Mucosa of rectum (tissue), 2 donors: ENCODE measurements at regions not wholly inside any gene's neighbourhood (a gene's known extent, or its start where the extent isn't known, plus 50 kb on each side); places are given as distances from the start of the nearest gene placed in this dataset.
"Not testable (repeated sequence)": the region's sequence is repeated elsewhere in the genome, so short reads cannot be mapped to it uniquely, and the experiment has no call there.

Experiments used
- H3K27ac ChIP-seq, 2 donors: one replicate each; pipeline ENCODE4 v1.7.0; 2013; ENCODE audit warnings: inconsistent platforms in 2 of 2, low read depth in 2 of 2, low read length in 2 of 2
- H3K27me3 ChIP-seq, 2 donors: one replicate each; pipeline ENCODE4 v1.7.0; 2013; ENCODE audit warnings: low read length in 2 of 2; ENCODE audit not compliant: control insufficient read depth in 2 of 2, insufficient read depth in 2 of 2
- H3K36me3 ChIP-seq, 2 donors: one replicate each; pipeline ENCODE4 v1.7.0; 2013; ENCODE audit warnings: low read length in 2 of 2; ENCODE audit not compliant: control insufficient read depth in 2 of 2, insufficient read depth in 2 of 2
- H3K4me1 ChIP-seq, 2 donors: one replicate each; pipeline ENCODE4 v1.7.0; 2013; ENCODE audit warnings: low read length in 2 of 2, mild to moderate bottlenecking in 1 of 2; ENCODE audit not compliant: control insufficient read depth in 2 of 2, insufficient read depth in 2 of 2
- H3K4me3 ChIP-seq, 2 donors: one replicate each; pipeline ENCODE4 v1.7.0; 2013; ENCODE audit warnings: low read length in 2 of 2
- H3K9ac ChIP-seq, 2 donors: one replicate each; pipeline ENCODE4 v1.7.0; 2013; ENCODE audit warnings: low read length in 2 of 2, low read depth in 1 of 2, mild to moderate bottlenecking in 1 of 2
- H3K9me3 ChIP-seq, 2 donors: one replicate each; pipeline ENCODE4 v1.7.0; 2013; ENCODE audit warnings: low read length in 2 of 2; ENCODE audit not compliant: control insufficient read depth in 2 of 2
- donor health status: healthy.
- donor health status: Normal muscosa, but diverticular disease.

DNA sequence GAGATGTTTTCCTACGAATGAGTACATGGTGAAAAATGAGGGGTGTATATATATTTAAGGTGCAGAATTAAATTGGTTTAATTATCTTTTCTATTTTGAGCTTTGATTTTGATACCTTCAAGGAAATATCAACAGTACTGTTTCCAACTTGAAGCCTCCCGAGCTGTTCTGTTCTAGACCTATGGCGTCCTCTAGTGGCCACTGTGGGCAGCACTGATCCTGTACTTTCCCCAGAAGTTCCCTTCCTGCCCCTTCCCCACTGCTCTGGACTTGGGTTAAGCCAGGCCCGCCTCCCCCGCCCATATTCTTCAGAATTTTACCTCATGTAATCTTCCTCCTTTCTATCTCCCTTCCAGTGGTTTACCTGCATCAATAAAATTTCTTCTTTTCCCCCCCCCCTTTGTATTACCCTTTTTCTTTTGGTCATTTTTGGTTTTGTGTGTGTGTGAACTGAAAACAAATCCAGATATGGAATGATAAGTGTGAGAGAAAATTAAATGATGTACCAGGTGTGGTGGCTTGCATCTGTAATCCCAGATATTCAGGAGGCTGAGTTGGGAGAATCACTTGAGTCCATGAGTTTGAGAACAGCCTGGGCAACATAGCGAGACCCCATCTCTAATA, 1643.5 kb downstream of the TP53TG3F start:
- Histone ChIP-seq H3K9ac (no peak overlapping the region), H3K4me3 (no peak overlapping the region), H3K36me3 (no peaks in the 10 kb centered on the region), H3K27ac (no peak overlapping the region), H3K4me1 (no peaks in the 10 kb centered on the region), H3K9me3 (no peaks in the 10 kb centered on the region), H3K27me3 (no peaks in the 10 kb centered on the region)

DNA sequence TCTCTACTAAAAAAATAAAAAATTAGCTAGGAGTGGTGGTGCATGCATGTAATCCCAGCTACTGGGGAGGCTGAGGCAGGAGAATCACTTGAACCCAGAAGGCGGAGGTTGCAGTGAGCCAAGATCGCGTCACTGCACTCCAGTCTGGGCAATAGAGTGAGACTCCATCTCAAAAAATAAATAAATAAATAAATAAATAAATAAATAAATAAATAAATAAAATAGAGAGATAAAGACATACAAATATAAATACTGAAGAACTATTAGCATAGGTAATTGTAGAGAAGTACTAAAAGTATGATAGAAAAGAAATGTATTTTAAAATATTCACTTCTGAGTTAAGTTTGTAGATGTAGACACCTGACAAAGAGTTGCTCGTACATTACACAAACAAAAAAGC, 1652.4 kb downstream of the TP53TG3F start:
- H3K9me3 ChIP-seq, H3K9ac ChIP-seq, H3K4me1 ChIP-seq, H3K36me3 ChIP-seq, H3K4me3 ChIP-seq, H3K27me3 ChIP-seq, H3K27ac ChIP-seq: not testable (repeated sequence)

DNA sequence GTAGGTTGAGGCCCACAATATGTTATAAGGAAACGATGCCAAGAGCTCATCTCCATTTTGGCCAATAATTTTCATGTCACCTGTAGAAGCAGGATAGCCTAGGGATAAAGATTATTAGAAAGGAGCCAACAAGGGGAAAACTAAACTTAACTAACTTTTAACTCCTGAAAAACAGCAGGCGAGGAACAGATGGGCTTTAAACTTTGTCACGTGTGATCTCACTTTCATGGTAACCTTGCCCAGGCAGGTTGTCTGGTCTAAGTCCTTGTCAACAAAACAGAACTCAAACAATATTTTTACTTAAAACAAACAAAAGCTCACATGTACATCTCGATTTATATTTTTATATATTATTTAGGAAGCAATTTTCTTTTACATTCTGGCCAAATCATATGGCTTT, 1672.0 kb downstream of the TP53TG3F start:
- Histone ChIP-seq H3K9me3 (no peaks in the 10 kb centered on the region), H3K36me3 (no peaks in the 10 kb centered on the region), H3K4me3 (no peak overlapping the region), H3K9ac (no peak overlapping the region), H3K27me3 (no peaks in the 10 kb centered on the region), H3K4me1 (no peaks in the 10 kb centered on the region), H3K27ac (no peak overlapping the region)

DNA sequence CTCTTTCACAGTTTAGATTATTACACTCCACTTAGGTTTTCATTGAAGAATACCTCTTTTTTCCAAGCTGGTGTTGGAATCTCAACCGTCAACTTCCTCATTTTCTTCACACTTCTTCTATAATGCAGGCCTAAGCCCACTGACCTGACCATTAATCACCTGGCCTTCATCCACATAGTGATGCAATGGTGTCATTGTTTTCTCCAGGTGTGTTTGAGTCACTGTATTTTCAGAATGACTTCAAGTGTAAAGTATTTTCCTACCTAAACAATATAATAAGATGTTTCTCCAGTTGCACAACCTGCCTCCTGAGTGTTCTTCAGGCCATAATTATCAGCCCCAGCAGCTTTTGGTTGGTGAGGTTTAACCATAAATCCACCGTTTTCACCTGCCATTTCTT, 1675.1 kb downstream of the TP53TG3F start:
- Histone ChIP-seq H3K36me3 (no peaks in the 10 kb centered on the region), H3K4me1 (no peaks in the 10 kb centered on the region), H3K27ac (no peak overlapping the region), H3K4me3 (no peak overlapping the region), H3K9ac (no peak overlapping the region), H3K27me3 (no peaks in the 10 kb centered on the region), H3K9me3 (peaks cover 0 to 6% of the 10 kb centered on the region in 2 donors)

DNA sequence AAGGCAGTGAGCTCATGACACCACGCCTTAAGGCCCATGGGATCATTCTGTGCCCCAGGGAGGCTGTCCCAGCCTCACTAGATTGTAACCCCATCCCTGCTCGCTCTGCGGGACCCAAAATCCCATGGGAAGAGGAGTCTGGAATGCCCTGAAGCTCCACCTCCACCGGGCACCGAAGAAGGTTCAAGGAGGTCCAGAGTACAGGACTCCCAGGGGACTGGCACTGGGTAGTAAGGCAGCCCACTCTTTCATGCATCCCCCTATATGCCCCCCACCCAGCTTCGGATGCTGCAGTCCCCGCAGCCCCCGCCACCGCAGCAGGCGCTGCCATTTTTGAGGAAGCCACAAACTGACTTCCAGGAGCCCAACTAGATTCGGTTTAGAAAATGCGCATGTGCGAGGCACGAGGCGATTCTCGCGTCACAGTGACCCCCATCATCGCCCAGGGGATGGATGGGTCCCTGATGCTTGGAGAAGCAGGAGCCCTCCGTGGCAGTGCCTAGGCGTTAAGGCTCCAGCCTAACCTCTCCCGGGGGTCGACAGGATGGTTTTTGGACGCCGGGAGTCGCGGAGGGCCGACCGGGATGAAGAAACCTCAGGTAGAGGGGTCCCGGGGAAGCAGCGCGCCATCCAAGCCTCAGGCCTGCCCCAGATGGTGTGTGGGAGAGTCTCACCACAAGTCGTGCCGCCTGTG, 1681.0 kb downstream of the TP53TG3F start:
- Histone ChIP-seq H3K36me3 (no peaks in the 10 kb centered on the region), H3K4me1 (no peaks in the 10 kb centered on the region), H3K27me3 (no peaks in the 10 kb centered on the region), H3K4me3 (no peak overlapping the region), H3K27ac (no peak overlapping the region), H3K9ac (no peak overlapping the region), H3K9me3 (peaks cover 5 to 9% of the 10 kb centered on the region in 2 donors)

DNA sequence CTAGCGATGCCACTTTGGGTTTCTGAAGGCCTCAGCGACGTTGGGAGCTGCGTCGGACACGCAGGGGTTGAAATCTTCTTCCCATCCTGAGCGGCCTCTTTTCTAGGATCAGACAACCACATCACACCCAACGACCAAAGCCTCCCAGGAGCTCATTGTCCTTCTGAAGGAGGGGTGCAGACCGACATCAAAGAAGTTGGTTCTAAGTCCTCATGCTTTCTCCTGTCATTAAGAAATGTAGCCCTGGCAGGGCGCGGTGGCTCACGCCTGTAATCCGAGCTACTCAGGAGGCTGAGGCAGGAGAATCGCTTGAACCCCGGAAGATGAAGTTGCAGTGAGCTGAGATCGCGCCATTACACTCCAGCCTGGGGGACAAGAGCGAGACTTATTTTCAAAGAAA, 1681.9 kb downstream of the TP53TG3F start:
- no peak overlapping the region for H3K4me3 ChIP-seq
- H3K4me1 ChIP-seq = no peaks in the 10 kb centered on the region
- no peaks in the 10 kb centered on the region for H3K36me3 ChIP-seq
- H3K9ac ChIP-seq = no peak overlapping the region
- peaks cover 5 to 9% of the 10 kb centered on the region in 2 donors for H3K9me3 ChIP-seq
- no peak overlapping the region for H3K27ac ChIP-seq
- H3K27me3 ChIP-seq = no peaks in the 10 kb centered on the region

DNA sequence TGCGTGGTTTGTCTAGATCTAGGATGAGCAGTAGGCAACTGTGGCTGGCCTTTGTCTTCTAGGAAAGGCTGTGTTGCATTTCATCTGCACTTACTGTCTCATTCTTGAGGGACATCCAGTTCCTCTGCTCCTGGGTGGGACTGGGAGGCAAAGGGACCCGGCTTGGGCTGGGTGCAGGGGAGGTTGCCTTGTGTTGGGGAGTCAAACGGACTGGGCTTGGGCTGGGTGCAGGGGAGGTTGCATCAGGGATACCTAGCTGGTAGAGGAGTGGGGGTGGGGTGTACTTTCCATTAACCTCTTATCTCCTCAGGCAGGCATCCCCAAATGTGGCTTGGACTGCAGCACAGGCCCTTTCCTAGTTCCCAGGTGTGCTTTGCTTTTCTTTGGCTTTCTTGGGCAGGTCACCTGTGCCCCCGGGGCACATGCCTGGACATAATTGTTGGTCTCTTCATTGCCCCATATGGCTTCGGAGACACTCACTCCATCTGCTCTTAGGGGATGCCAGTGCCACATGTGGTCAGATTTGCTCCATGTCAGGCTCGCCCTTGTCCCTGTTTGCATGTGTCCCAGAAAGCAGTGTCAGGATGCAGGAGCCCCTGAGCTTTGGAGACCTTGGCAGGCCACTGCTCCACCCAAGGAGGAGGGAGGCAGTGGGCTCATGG, 1682.9 kb downstream of the TP53TG3F start:
- Histone ChIP-seq H3K27ac (no peak overlapping the region), H3K9me3 (peaks cover 8 to 9% of the 10 kb centered on the region in 2 donors), H3K36me3 (no peaks in the 10 kb centered on the region), H3K27me3 (no peaks in the 10 kb centered on the region), H3K4me3 (no peak overlapping the region), H3K4me1 (no peaks in the 10 kb centered on the region), H3K9ac (no peak overlapping the region)

DNA sequence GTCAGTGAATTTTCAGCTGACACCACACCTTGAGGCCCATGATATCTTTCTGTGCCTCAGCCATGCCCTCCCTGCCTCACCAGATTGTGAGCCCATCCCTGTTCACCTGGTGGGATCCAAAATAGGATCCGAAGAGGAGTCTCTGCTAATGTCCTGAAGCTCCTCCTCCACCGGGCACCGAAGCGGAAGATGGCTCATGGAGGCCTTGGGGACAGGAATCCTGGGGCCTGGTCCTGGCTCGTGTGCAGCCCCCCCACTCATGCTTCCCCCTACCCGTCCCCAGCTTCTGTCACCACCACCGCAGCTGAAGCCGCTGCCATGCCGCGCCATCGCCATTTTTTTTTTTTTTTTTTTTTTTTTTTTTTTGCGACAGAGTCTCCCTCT, 1683.4 kb downstream of the TP53TG3F start:
- Histone ChIP-seq H3K27me3 (no peaks in the 10 kb centered on the region), H3K4me3 (no peak overlapping the region), H3K36me3 (no peaks in the 10 kb centered on the region), H3K27ac (no peak overlapping the region), H3K4me1 (no peaks in the 10 kb centered on the region), H3K9ac (no peak overlapping the region), H3K9me3 (peaks cover 8 to 9% of the 10 kb centered on the region in 2 donors)

DNA sequence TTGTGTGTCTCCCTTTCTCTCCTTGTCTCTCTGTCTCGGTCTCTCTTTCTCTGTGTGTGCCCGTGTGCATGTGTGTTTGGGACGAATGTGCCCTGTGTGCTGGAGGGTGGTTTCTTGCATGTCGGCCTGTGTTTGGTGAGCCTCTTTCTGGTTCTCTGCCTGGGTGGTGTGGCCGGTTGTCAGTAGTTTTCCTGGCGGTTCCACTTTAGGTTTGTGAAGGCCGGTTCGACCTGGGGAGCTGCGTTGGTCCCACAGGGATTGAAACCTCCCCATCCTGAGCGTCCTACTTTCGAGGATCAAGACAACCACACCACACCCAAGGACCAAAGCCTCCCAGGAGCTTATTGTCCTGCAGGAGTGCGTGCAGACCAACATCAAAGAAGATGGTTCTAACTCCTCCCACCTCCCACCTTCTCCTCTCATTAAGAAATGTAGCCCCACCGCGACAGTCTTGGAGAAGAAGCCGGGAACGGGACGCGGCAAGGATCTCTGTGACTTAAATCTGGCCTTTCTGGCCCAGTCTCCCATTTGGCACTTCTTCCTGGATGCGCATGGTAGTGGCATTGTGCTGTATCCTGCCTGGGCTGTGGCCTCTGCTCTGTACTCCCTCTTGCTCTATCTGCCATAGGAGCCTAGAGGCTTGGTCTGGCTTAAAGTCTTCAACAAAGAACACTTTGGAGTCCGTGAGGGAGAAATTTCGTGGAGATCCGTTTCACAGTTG, 1685.0 kb downstream of the TP53TG3F start:
- Histone ChIP-seq H3K36me3 (no peaks in the 10 kb centered on the region), H3K9me3 (peaks cover 9 to 16% of the 10 kb centered on the region in 2 donors), H3K4me3 (no peak overlapping the region), H3K4me1 (no peaks in the 10 kb centered on the region), H3K9ac (no peak overlapping the region), H3K27ac (no peak overlapping the region), H3K27me3 (no peaks in the 10 kb centered on the region)
